Loucy (cell line): ENCODE measurements at regions not wholly inside any gene's neighbourhood (a gene's known extent, or its start where the extent isn't known, plus 50 kb on each side); places are given as distances from the start of the nearest gene placed in this dataset.

Experiments
- H2AFZ ChIP-seq: fragments of 200-600 bp; sonication (generic); 2 replicates; pipeline ENCODE4 v1.6.0; 2016; ENCODE audit warnings: antibody characterized with exemption, mild to moderate bottlenecking, low read length, moderate library complexity
- H3F3A ChIP-seq: fragments of 200-600 bp; 2 replicates; pipeline ENCODE4 v1.6.0; 2016; ENCODE audit warnings: antibody characterized with exemption, low read depth, mild to moderate bottlenecking
- H3K27me3 ChIP-seq: fragments of 200-600 bp; sonication (generic); 2 replicates; pipeline ENCODE4 v1.6.1; 2014; ENCODE audit warnings: low read length, mild to moderate bottlenecking; ENCODE audit not compliant: insufficient read depth, poor library complexity, severe bottlenecking
- H3K36me3 ChIP-seq: fragments of 200-600 bp; sonication (generic); 2 replicates; pipeline ENCODE4 v1.6.1; 2016; ENCODE audit warnings: low read length; ENCODE audit not compliant: insufficient read depth
- H3K4me1 ChIP-seq: fragments of 200-600 bp; sonication (generic); 2 replicates; pipeline ENCODE4 v1.5.1; 2014; ENCODE audit warnings: low read length, mild to moderate bottlenecking; ENCODE audit not compliant: insufficient read depth, poor library complexity, severe bottlenecking
- H3K4me2 ChIP-seq: fragments of 200-600 bp; sonication (generic); 2 replicates; pipeline ENCODE4 v1.6.0; 2014; ENCODE audit warnings: antibody characterized with exemption, low read length, low read depth, mild to moderate bottlenecking; ENCODE audit not compliant: poor library complexity, severe bottlenecking
- H3K4me3 ChIP-seq: fragments of 200-600 bp; sonication (generic); 2 replicates; pipeline ENCODE4 v1.5.1; 2014; ENCODE audit warnings: low read length, mild to moderate bottlenecking, mixed read lengths; ENCODE audit not compliant: poor library complexity, severe bottlenecking
- H3K79me2 ChIP-seq: fragments of 200-600 bp; sonication (generic); 2 replicates; pipeline ENCODE4 v1.6.1; 2014; ENCODE audit warnings: low read length; ENCODE audit not compliant: insufficient read depth
- H3K9ac ChIP-seq: fragments of 200-600 bp; sonication (generic); 2 replicates; pipeline ENCODE4 v1.6.0; 2014; ENCODE audit warnings: mild to moderate bottlenecking, low read depth, low read length, moderate library complexity; ENCODE audit not compliant: poor library complexity, severe bottlenecking
- H3K9me2 ChIP-seq: fragments of 200-600 bp; sonication (generic); replicated peaks from 2 replicates; pipeline ENCODE4 v1.6.1; 2016; ENCODE audit warnings: low read depth, low read length, mixed read lengths
- H3K9me3 ChIP-seq: fragments of 200-600 bp; sonication (generic); 2 replicates; pipeline ENCODE4 v1.6.1; 2014; ENCODE audit warnings: mild to moderate bottlenecking, antibody characterized with exemption, low read length, low read depth; ENCODE audit not compliant: insufficient read depth
- H4K20me1 ChIP-seq: fragments of 200-600 bp; sonication (generic); 2 replicates; pipeline ENCODE4 v1.6.0; 2014; ENCODE audit warnings: antibody characterized with exemption, low read length, mild to moderate bottlenecking; ENCODE audit not compliant: insufficient read depth, poor library complexity, severe bottlenecking
- CTCF ChIP-seq: fragments of 200-600 bp; sonication (generic); conservative IDR thresholded peaks from 2 replicates; pipeline ENCODE4 v1.5.1; 2014; ENCODE audit warnings: mild to moderate bottlenecking, antibody characterized with exemption, low read length
- EZH2phosphoT487 ChIP-seq: fragments of 200-600 bp; IDR thresholded peaks from 2 replicates; pipeline ENCODE4 v1.6.1; 2018; ENCODE audit warnings: antibody characterized with exemption, mild to moderate bottlenecking, moderate library complexity, borderline replicate concordance

GRCh38 chr15:36527235-36528162 is 51.9 kb upstream of the CDIN1 start:
- H3K9me2 ChIP-seq, result no peaks in the 10 kb centered on the region

GRCh38 chr15:36529296-36530011 is 50.0 kb upstream of the CDIN1 start:
- Histone ChIP-seq H4K20me1 (no peaks in the 10 kb centered on the region), H3K4me1 (no peaks in the 10 kb centered on the region), H2AFZ (no peak overlapping the region), H3K4me3 (no peak overlapping the region), H3K79me2 (no peaks in the 10 kb centered on the region), H3K36me3 (no peaks in the 10 kb centered on the region), H3K27me3 (no peaks in the 10 kb centered on the region), H3K9me2 (no peaks in the 10 kb centered on the region), H3K4me2 (no peak overlapping the region), H3K9ac (no peak overlapping the region), H3K9me3 (no peaks in the 10 kb centered on the region), H3F3A (no peaks in the 10 kb centered on the region)
- no peak for TF ChIP-seq CTCF
- no peak for TF ChIP-seq EZH2phosphoT487

More at GRCh38 chr15:36527235-36528162, 51.9 kb upstream of the CDIN1 start:
- no peaks in the 10 kb centered on the region for H3F3A ChIP-seq
- H4K20me1 ChIP-seq, result no peaks in the 10 kb centered on the region
- no peak overlapping the region for H3K9ac ChIP-seq
- no peak overlapping the region for H3K4me2 ChIP-seq
- TF ChIP-seq CTCF (no peak), EZH2phosphoT487 (no peak)
- no peaks in the 10 kb centered on the region for H3K4me1 ChIP-seq
- no peaks in the 10 kb centered on the region for H3K79me2 ChIP-seq
- no peaks in the 10 kb centered on the region for H3K36me3 ChIP-seq
- no peak overlapping the region for H2AFZ ChIP-seq
- no peaks in the 10 kb centered on the region for H3K27me3 ChIP-seq
- no peaks in the 10 kb centered on the region for H3K9me3 ChIP-seq
- H3K4me3 ChIP-seq, result no peak overlapping the region
